ENCODE measurements at regions not wholly inside any gene's neighbourhood (a gene's known extent, or its start where the extent isn't known, plus 50 kb on each side); places are given as distances from the start of the nearest gene placed in this dataset.

DNA sequence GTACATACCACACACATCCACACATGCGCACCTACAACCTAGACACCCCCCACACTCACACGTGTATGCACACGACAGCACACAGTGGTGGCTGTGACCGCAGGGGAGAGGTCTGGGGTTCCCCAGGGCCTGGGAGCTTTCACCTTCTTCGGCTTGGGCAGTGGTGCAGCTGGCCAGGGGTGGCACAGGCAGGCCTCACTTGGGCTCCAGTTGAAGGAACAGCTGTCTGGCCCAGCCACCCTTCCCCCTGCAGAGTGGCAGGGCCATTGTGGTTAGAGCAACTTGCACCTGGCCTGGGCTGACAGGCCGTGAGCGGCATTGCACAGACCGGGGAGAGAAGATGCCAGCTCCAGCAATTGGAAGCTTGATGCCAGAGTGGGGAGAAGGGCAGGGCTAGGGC is 114.5 kb upstream of the GSE1 start (continued):
- TF ChIP-seq RCOR1 (IDR thresholded peaks at IDR 0.05; ENCODE audit: low read length): no peak
- TF ChIP-seq FOSL2 (IDR thresholded peaks at IDR 0.05; ENCODE audit: borderline replicate concordance, low read depth): no peak
- no peak for TF ChIP-seq MEF2A (IDR thresholded peaks at IDR 0.05; ENCODE audit: borderline replicate concordance, low read depth)
- TF ChIP-seq NRF1 (IDR thresholded peaks at IDR 0.05; ENCODE audit: low read depth, low read length): no peak
- no peak for TF ChIP-seq RFX5 (IDR thresholded peaks at IDR 0.05; ENCODE audit: low read length)
- TF ChIP-seq, protein P1, sequence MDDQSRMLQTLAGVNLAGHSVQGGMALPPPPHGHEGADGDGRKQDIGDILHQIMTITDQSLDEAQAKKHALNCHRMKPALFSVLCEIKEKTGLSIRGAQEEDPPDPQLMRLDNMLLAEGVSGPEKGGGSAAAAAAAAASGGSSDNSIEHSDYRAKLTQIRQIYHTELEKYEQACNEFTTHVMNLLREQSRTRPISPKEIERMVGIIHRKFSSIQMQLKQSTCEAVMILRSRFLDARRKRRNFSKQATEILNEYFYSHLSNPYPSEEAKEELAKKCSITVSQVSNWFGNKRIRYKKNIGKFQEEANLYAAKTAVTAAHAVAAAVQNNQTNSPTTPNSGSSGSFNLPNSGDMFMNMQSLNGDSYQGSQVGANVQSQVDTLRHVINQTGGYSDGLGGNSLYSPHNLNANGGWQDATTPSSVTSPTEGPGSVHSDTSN (IDR thresholded peaks at IDR 0.05): no peak
- TF ChIP-seq JUND (IDR thresholded peaks at IDR 0.05): no peak

DNA sequence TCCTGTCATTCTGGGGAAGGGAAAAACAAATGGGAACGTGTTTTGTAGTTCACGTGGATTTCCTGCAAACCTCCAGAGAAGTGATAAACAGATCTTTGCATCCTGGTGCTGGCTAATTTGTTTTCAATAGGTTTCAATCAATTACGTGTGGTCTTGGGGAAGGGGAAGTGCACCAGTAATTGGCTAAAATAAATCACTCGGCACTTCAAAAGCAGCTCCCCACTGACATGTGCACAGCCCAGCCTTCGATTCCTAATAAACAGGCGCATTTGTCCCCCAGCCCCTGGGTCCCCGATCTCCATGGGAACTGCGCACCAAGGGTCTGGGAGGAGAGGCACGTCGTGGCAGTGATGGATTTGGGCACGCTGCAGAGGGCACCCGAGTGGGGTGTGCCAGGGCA is 112.9 kb upstream of the GSE1 start:
- Histone ChIP-seq H3K79me2 (ENCODE audit: insufficient read depth) (no peaks in the 10 kb centered on the region), H3K9me3 (no peaks in the 10 kb centered on the region), H3K4me3 (ENCODE audit: low read depth in 2 of 2, low read length in 1 of 2) (no peak overlapping the region), H3K27me3 (ENCODE audit: insufficient read depth) (no peaks in the 10 kb centered on the region), H3K36me3 (replicated peaks in 1 of 2; ENCODE audit: control insufficient read depth in 1 of 2, insufficient read depth in 2 of 2, low read length in 1 of 2) (no peaks in the 10 kb centered on the region), H3K9me2 (no peaks in the 10 kb centered on the region), H3K9ac (no peak overlapping the region), H3K4me2 (no peak overlapping the region), H2AFZ (ENCODE audit: low read depth) (no peak overlapping the region), H3K27ac (ENCODE audit: low read depth in 2 of 2, low read length in 1 of 2) (no peak overlapping the region), H3F3A (replicated peaks; ENCODE audit: insufficient read depth) (no peaks in the 10 kb centered on the region), H4K20me1 (ENCODE audit: insufficient read depth) (no peaks in the 10 kb centered on the region), H3K4me1 (ENCODE audit: control insufficient read depth in 1 of 2, insufficient read depth in 2 of 2, low read depth in 1 of 2, low read length in 1 of 2) (peaks cover 0 to 8% of the 10 kb centered on the region in 2 experiments; a peak in 1 of 4 replicates)
- no peak for DNase-seq
- CTCF ChIA-PET: no interaction called here
- TF ChIP-seq MXI1 (IDR thresholded peaks at IDR 0.05; ENCODE audit: low read depth, low read length): no peak
- TF ChIP-seq, protein P2, sequence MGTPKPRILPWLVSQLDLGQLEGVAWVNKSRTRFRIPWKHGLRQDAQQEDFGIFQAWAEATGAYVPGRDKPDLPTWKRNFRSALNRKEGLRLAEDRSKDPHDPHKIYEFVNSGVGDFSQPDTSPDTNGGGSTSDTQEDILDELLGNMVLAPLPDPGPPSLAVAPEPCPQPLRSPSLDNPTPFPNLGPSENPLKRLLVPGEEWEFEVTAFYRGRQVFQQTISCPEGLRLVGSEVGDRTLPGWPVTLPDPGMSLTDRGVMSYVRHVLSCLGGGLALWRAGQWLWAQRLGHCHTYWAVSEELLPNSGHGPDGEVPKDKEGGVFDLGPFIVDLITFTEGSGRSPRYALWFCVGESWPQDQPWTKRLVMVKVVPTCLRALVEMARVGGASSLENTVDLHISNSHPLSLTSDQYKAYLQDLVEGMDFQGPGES (IDR thresholded peaks at IDR 0.05; ENCODE audit: low read depth, low read length): no peak
- no peak for TF ChIP-seq MEF2A (IDR thresholded peaks at IDR 0.05; ENCODE audit: borderline replicate concordance, low read depth)
- WGBS (ENCODE audit: low lambda C conversion rate): 85% methylated on average over 7 of the region's 12 CpGs
- POLR2A ChIA-PET: no interaction called here

DNA sequence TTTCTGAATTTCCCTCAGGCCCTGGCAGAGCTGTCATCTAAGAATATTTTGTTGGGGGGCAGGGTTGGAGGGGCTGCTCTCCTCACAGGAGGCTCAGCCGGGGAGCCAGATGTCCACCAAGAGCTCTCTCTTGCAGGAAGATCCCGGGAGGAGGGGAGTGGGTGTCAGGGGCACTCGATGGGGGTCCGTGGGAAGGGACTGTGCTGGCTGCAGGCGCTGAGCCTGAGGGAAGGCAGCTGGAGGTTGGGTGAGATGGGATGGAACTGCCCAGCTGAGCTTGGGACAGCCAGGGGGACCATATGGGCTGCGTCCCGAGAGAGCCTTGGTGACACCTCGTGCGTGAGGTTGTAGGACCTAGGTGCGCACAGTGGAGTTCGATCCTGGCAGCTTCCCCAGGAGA is 111.2 kb upstream of the GSE1 start:
- Histone ChIP-seq H3K4me1 (ENCODE audit: control insufficient read depth in 1 of 2, insufficient read depth in 2 of 2, low read depth in 1 of 2, low read length in 1 of 2) (peaks cover 0 to 17% of the 10 kb centered on the region in 2 experiments; a peak in 1 of 4 replicates), H3K27ac (ENCODE audit: low read depth in 2 of 2, low read length in 1 of 2) (no peak overlapping the region), H3K9me2 (no peaks in the 10 kb centered on the region), H3K4me2 (no peak overlapping the region), H3K36me3 (replicated peaks in 1 of 2; ENCODE audit: control insufficient read depth in 1 of 2, insufficient read depth in 2 of 2, low read length in 1 of 2) (no peaks in the 10 kb centered on the region), H3F3A (replicated peaks; ENCODE audit: insufficient read depth) (no peaks in the 10 kb centered on the region), H3K9me3 (no peaks in the 10 kb centered on the region), H2AFZ (ENCODE audit: low read depth) (no peak overlapping the region), H3K27me3 (ENCODE audit: insufficient read depth) (no peaks in the 10 kb centered on the region), H3K9ac (no peak overlapping the region), H4K20me1 (ENCODE audit: insufficient read depth) (no peaks in the 10 kb centered on the region), H3K4me3 (ENCODE audit: low read depth in 2 of 2, low read length in 1 of 2) (no peak overlapping the region), H3K79me2 (ENCODE audit: insufficient read depth) (no peaks in the 10 kb centered on the region)
- 86% methylated on average over 11 of the region's 11 CpGs for WGBS (ENCODE audit: low lambda C conversion rate)
- TF ChIP-seq CHD2 (IDR thresholded peaks at IDR 0.05; ENCODE audit: low read length, partially characterized antibody) (no peak), EZH2phosphoT487 (IDR thresholded peaks at IDR 0.05; ENCODE audit: borderline replicate concordance, low read depth) (no peak), EP300 (IDR thresholded peaks at IDR 0.05; ENCODE audit: borderline replicate concordance in 1 of 2, low read depth in 1 of 2, low read length in 1 of 2) (no peak), JUND (IDR thresholded peaks at IDR 0.05) (no peak), ELF1 (IDR thresholded peaks at IDR 0.05) (no peak), TAF1 (IDR thresholded peaks at IDR 0.05; ENCODE audit: borderline replicate concordance, low read depth, low read length) (no peak), FOSL2 (IDR thresholded peaks at IDR 0.05; ENCODE audit: borderline replicate concordance, low read depth) (no peak), FOXM1 (IDR thresholded peaks at IDR 0.05; ENCODE audit: low read depth) (no peak), FOXJ3 (CRISPR knock-in tag; IDR thresholded peaks at IDR 0.05) (no peak), TCF12 (IDR thresholded peaks at IDR 0.05) (no peak), TEAD4 (IDR thresholded peaks at IDR 0.05; ENCODE audit: borderline replicate concordance, insufficient read depth) (no peak), YY1 (IDR thresholded peaks at IDR 0.05; ENCODE audit: low read depth) (no peak), RXRA (IDR thresholded peaks at IDR 0.05; ENCODE audit: borderline replicate concordance, low read depth) (no peak)
- TF ChIP-seq, protein P2 (IDR thresholded peaks at IDR 0.05; ENCODE audit: low read depth, low read length): no peak
- TF ChIP-seq, protein P3, sequence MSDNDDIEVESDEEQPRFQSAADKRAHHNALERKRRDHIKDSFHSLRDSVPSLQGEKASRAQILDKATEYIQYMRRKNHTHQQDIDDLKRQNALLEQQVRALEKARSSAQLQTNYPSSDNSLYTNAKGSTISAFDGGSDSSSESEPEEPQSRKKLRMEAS (IDR thresholded peaks at IDR 0.05; ENCODE audit: low read depth): no peak
- TF ChIP-seq, protein P4, sequence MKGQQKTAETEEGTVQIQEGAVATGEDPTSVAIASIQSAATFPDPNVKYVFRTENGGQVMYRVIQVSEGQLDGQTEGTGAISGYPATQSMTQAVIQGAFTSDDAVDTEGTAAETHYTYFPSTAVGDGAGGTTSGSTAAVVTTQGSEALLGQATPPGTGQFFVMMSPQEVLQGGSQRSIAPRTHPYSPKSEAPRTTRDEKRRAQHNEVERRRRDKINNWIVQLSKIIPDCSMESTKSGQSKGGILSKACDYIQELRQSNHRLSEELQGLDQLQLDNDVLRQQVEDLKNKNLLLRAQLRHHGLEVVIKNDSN (IDR thresholded peaks at IDR 0.05; ENCODE audit: borderline replicate concordance, low read depth): no peak
- no peak for DNase-seq
- ChIA-PET CTCF (interaction anchor here (0.9 to 1.7 kb wide), 7 partner anchors 11 to 81 kb away, joined by 3 to 8 read pairs (median 3); no protein-coding TSS in a partner anchor), POLR2A (no interaction called here)
